Astrocyte (in vitro differentiated cells and primary cell): ENCODE measurements at regions not wholly inside any gene's neighbourhood (a gene's known extent, or its start where the extent isn't known, plus 50 kb on each side); places are given as distances from the start of the nearest gene placed in this dataset.

Source experiments
- CTCF ChIP-seq: IDR thresholded peaks from 2 replicates; pipeline ENCODE4 v1.5.1; 2011; ENCODE audit warnings: low read depth, mild to moderate bottlenecking, inconsistent platforms, low read length, moderate library complexity; ENCODE audit not compliant: insufficient read depth
- EZH2 ChIP-seq: IDR thresholded peaks from 2 replicates; pipeline ENCODE4 v1.6.1; 2012; ENCODE audit warnings: mild to moderate bottlenecking, low read length, inconsistent platforms; ENCODE audit not compliant: insufficient read depth

GRCh38 chr13:74657765-74658164 lies 523.6 kb upstream of the KLF12 start:
- TF ChIP-seq CTCF (no peak), EZH2 (no peak)
